Subcutaneous abdominal adipose tissue (tissue), 5 donors: ENCODE measurements at regions not wholly inside any gene's neighbourhood (a gene's known extent, or its start where the extent isn't known, plus 50 kb on each side); places are given as distances from the start of the nearest gene placed in this dataset.

Experiments used
- H3K27ac ChIP-seq: one replicate; pipeline ENCODE4 v1.7.0; 2013; ENCODE audit warnings: low read depth, mild to moderate bottlenecking, inconsistent platforms, low read length, moderate library complexity
- H3K27me3 ChIP-seq, 5 donors: one replicate each; pipeline ENCODE4 v1.7.0; 2013; ENCODE audit warnings: low read length in 5 of 5, inconsistent platforms in 1 of 5; ENCODE audit not compliant: control insufficient read depth in 5 of 5, insufficient read depth in 4 of 5
- H3K36me3 ChIP-seq, 5 donors: one replicate each; pipeline ENCODE4 v1.7.0; 2013; ENCODE audit warnings: low read length in 5 of 5; ENCODE audit not compliant: control insufficient read depth in 5 of 5, insufficient read depth in 5 of 5
- H3K4me1 ChIP-seq, 5 donors: one replicate each; pipeline ENCODE4 v1.7.0; 2013; ENCODE audit warnings: low read length in 5 of 5, mild to moderate bottlenecking in 3 of 5, moderate library complexity in 1 of 5; ENCODE audit not compliant: control insufficient read depth in 5 of 5, insufficient read depth in 5 of 5
- H3K4me3 ChIP-seq, 5 donors: one replicate each; pipeline ENCODE4 v1.7.0; 2013; ENCODE audit warnings: low read length in 5 of 5, low read depth in 1 of 5
- H3K9ac ChIP-seq, 5 donors: one replicate each; pipeline ENCODE4 v1.7.0; 2013; ENCODE audit warnings: low read length in 5 of 5, mild to moderate bottlenecking in 4 of 5, moderate library complexity in 3 of 5
- H3K9me3 ChIP-seq, 5 donors: one replicate each; pipeline ENCODE4 v1.7.0; 2013; ENCODE audit warnings: low read length in 5 of 5; ENCODE audit not compliant: control insufficient read depth in 5 of 5
- donor health status: healthy.
- donor health status: healthy.
- donor health status: healthy.
- donor health status: healthy.
- donor health status: healthy.

GRCh38 chr7:156140896-156141295 lies 328.6 kb upstream of the SHH start:
- Histone ChIP-seq H3K36me3 (no peaks in the 10 kb centered on the region), H3K9ac (no peak overlapping the region), H3K27me3 (peaks cover 7 to 15% (median 9%) of the 10 kb centered on the region in 5 donors), H3K4me3 (no peak overlapping the region), H3K9me3 (peaks cover 0 to 8% (median 2%) of the 10 kb centered on the region in 5 donors), H3K4me1 (no peaks in the 10 kb centered on the region), H3K27ac (no peak overlapping the region)

- Histone ChIP-seq H3K4me3 (no peak overlapping the region), H3K36me3 (no peaks in the 10 kb centered on the region), H3K9me3 (peaks cover 0 to 9% (median 2%) of the 10 kb centered on the region in 5 donors), H3K27ac (no peak overlapping the region), H3K27me3 (peaks cover 7 to 15% (median 7%) of the 10 kb centered on the region in 5 donors), H3K4me1 (no peaks in the 10 kb centered on the region), H3K9ac (no peak overlapping the region)
Measured at GRCh38 chr7:156140447-156140846, 328.2 kb upstream of the SHH start.

- Histone ChIP-seq H3K9me3 (peaks cover 0 to 9% (median 2%) of the 10 kb centered on the region in 5 donors), H3K27me3 (peaks cover 7 to 13% (median 7%) of the 10 kb centered on the region in 5 donors), H3K4me3 (no peak overlapping the region), H3K9ac (no peak overlapping the region), H3K4me1 (no peaks in the 10 kb centered on the region), H3K27ac (no peak overlapping the region), H3K36me3 (no peaks in the 10 kb centered on the region)
Measured at GRCh38 chr7:156139633-156140032, 327.4 kb upstream of the SHH start.

- H3K27me3 ChIP-seq: peaks cover 3 to 12% (median 7%) of the 10 kb centered on the region in 5 donors
- H3K36me3 ChIP-seq: no peaks in the 10 kb centered on the region
- no peak overlapping the region for H3K4me3 ChIP-seq
- no peak overlapping the region for H3K27ac ChIP-seq
- H3K4me1 ChIP-seq: no peaks in the 10 kb centered on the region
- H3K9me3 ChIP-seq: peaks cover 0 to 9% (median 2%) of the 10 kb centered on the region in 5 donors
- H3K9ac ChIP-seq: no peak overlapping the region
Measured at GRCh38 chr7:156139112-156139511, 326.8 kb upstream of the SHH start.

GRCh38 chr7:156131881-156132280 lies 319.6 kb upstream of the SHH start:
- Histone ChIP-seq H3K36me3 (no peaks in the 10 kb centered on the region), H3K4me1 (no peaks in the 10 kb centered on the region), H3K27me3 (no peaks in the 10 kb centered on the region), H3K4me3 (no peak overlapping the region), H3K27ac (no peak overlapping the region), H3K9me3 (peaks cover 0 to 3% (median 0%) of the 10 kb centered on the region in 5 donors), H3K9ac (no peak overlapping the region)

GRCh38 chr7:156129522-156129921 lies 317.3 kb upstream of the SHH start:
- no peaks in the 10 kb centered on the region for H3K9me3 ChIP-seq

GRCh38 chr7:156128496-156128895 lies 316.2 kb upstream of the SHH start:
- Histone ChIP-seq H3K9ac (no peak overlapping the region), H3K27me3 (peaks cover 0 to 12% (median 0%) of the 10 kb centered on the region in 5 donors), H3K36me3 (no peaks in the 10 kb centered on the region)

More at GRCh38 chr7:156129522-156129921, 317.3 kb upstream of the SHH start:
- Histone ChIP-seq H3K4me3 (no peak overlapping the region), H3K36me3 (no peaks in the 10 kb centered on the region), H3K9ac (no peak overlapping the region), H3K27me3 (peaks cover 0 to 7% (median 0%) of the 10 kb centered on the region in 5 donors), H3K27ac (no peak overlapping the region), H3K4me1 (no peaks in the 10 kb centered on the region)

GRCh38 chr7:156127166-156128134 lies 315.2 kb upstream of the SHH start:
- Histone ChIP-seq H3K9ac (no peak overlapping the region), H3K4me3 (no peak overlapping the region)

More at GRCh38 chr7:156128496-156128895, 316.2 kb upstream of the SHH start:
- H3K4me3 ChIP-seq: no peak overlapping the region
- H3K9me3 ChIP-seq: no peaks in the 10 kb centered on the region
- no peak overlapping the region for H3K27ac ChIP-seq
- H3K4me1 ChIP-seq: no peaks in the 10 kb centered on the region

GRCh38 chr7:156125841-156126730 lies 313.8 kb upstream of the SHH start:
- Histone ChIP-seq H3K9me3 (no peaks in the 10 kb centered on the region), H3K36me3 (no peaks in the 10 kb centered on the region), H3K27ac (no peak overlapping the region), H3K27me3 (peaks cover 0 to 15% (median 2%) of the 10 kb centered on the region in 5 donors), H3K9ac (no peak overlapping the region), H3K4me1 (no peaks in the 10 kb centered on the region), H3K4me3 (no peak overlapping the region)

More at GRCh38 chr7:156127166-156128134, 315.2 kb upstream of the SHH start:
- H3K36me3 ChIP-seq: no peaks in the 10 kb centered on the region
- no peaks in the 10 kb centered on the region for H3K4me1 ChIP-seq
- no peaks in the 10 kb centered on the region for H3K9me3 ChIP-seq
- no peak overlapping the region for H3K27ac ChIP-seq
- H3K27me3 ChIP-seq: peaks cover 0 to 12% (median 0%) of the 10 kb centered on the region in 5 donors
